Liver (tissue), 3 donors: ENCODE measurements at regions not wholly inside any gene's neighbourhood (a gene's known extent, or its start where the extent isn't known, plus 50 kb on each side); places are given as distances from the start of the nearest gene placed in this dataset.

ENCODE experiments used
- ATF3 ChIP-seq: IDR thresholded peaks from 2 replicates; pipeline ENCODE4 v1.6.1; 2016; ENCODE audit warnings: antibody characterized with exemption
- EGR1 ChIP-seq, 2 donors: IDR thresholded peaks; 2 replicates each; pipeline ENCODE4 v1.6.1; 2016 to 2018; ENCODE audit warnings: antibody characterized with exemption in 2 of 2, low read depth in 2 of 2
- FOXA2 ChIP-seq: IDR thresholded peaks from 2 replicates; pipeline ENCODE4 v1.6.1; 2016; ENCODE audit warnings: antibody characterized with exemption
- NR2F2 ChIP-seq: IDR thresholded peaks from 2 replicates; pipeline ENCODE4 v1.6.1; 2016; ENCODE audit warnings: antibody characterized with exemption
- RAD21 ChIP-seq, 2 donors: IDR thresholded peaks; 2 replicates each; pipeline ENCODE4 v1.6.1; 2016; ENCODE audit warnings: antibody characterized with exemption in 2 of 2, mild to moderate bottlenecking in 2 of 2
- SP1 ChIP-seq: IDR thresholded peaks from 2 replicates; pipeline ENCODE4 v1.6.1; 2018; ENCODE audit warnings: antibody characterized with exemption, mild to moderate bottlenecking
- TAF1 ChIP-seq: conservative IDR thresholded peaks from 2 replicates; pipeline ENCODE4 v1.6.1; 2016; ENCODE audit warnings: antibody characterized with exemption, mild to moderate bottlenecking
- YY1 ChIP-seq: IDR thresholded peaks from 2 replicates; pipeline ENCODE4 v1.6.1; 2016; ENCODE audit warnings: antibody characterized with exemption, mild to moderate bottlenecking
- ZBTB33 ChIP-seq: IDR thresholded peaks from 2 replicates; pipeline ENCODE4 v1.6.1; 2016; ENCODE audit warnings: antibody characterized with exemption
- TF ChIP-seq, protein P1 (sequence below): fragments of 150-350 bp; IDR thresholded peaks from 2 replicates; pipeline ENCODE4 v1.5.1; 2017; ENCODE audit warnings: improper control_type of control experiment, low read depth, low read length; ENCODE audit not compliant: missing input control
- TF ChIP-seq, protein P2 (sequence below): IDR thresholded peaks from 2 replicates; pipeline ENCODE4 v1.6.1; 2016; ENCODE audit warnings: antibody characterized with exemption
- donor health status: healthy.
- donor health status: healthy.

DNA sequence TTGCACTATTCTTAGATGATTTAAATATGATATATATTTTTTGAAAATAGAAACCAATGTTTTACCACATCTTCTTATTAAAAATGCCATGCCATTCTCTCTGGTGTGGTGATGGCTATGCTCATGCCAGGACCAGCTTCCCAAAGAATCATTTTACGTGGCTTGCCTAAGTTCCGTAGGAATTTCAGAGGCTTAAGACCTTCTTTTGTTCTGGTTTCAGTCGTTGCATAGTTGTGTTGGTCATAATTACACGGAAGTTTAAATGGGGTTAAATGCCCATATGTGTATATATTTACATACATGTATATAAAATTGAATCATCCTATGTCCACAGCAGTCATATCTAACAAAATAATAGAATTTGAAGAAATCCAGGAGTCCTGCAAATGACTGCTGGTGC, 78.7 kb upstream of the PLPPR5 start:
- TF ChIP-seq SP1 = no peak
- TF ChIP-seq ZBTB33 = no peak
- TF ChIP-seq, protein P1, sequence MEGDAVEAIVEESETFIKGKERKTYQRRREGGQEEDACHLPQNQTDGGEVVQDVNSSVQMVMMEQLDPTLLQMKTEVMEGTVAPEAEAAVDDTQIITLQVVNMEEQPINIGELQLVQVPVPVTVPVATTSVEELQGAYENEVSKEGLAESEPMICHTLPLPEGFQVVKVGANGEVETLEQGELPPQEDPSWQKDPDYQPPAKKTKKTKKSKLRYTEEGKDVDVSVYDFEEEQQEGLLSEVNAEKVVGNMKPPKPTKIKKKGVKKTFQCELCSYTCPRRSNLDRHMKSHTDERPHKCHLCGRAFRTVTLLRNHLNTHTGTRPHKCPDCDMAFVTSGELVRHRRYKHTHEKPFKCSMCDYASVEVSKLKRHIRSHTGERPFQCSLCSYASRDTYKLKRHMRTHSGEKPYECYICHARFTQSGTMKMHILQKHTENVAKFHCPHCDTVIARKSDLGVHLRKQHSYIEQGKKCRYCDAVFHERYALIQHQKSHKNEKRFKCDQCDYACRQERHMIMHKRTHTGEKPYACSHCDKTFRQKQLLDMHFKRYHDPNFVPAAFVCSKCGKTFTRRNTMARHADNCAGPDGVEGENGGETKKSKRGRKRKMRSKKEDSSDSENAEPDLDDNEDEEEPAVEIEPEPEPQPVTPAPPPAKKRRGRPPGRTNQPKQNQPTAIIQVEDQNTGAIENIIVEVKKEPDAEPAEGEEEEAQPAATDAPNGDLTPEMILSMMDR = no peak
- TF ChIP-seq EGR1 (IDR thresholded peaks at IDR 0.05; ENCODE audit: low read depth in 2 of 2) = no peak
- TF ChIP-seq RAD21 (IDR thresholded peaks at IDR 0.05) = no peak
- TF ChIP-seq, protein P2, sequence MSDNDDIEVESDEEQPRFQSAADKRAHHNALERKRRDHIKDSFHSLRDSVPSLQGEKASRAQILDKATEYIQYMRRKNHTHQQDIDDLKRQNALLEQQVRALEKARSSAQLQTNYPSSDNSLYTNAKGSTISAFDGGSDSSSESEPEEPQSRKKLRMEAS = no peak
- TF ChIP-seq TAF1 = no peak
- no peak for TF ChIP-seq YY1
- TF ChIP-seq FOXA2 = no peak
- no peak for TF ChIP-seq NR2F2
- no peak for TF ChIP-seq ATF3
